Globus pallidus (tissue), 1 donor: ENCODE measurements at regions not wholly inside any gene's neighbourhood (a gene's known extent, or its start where the extent isn't known, plus 50 kb on each side); places are given as distances from the start of the nearest gene placed in this dataset.

Source experiments
- DNase-seq: peaks from one replicate; pipeline ENCODE4 v3.0.0-alpha.2; 2015; ENCODE audit warnings: low spot score

DNA sequence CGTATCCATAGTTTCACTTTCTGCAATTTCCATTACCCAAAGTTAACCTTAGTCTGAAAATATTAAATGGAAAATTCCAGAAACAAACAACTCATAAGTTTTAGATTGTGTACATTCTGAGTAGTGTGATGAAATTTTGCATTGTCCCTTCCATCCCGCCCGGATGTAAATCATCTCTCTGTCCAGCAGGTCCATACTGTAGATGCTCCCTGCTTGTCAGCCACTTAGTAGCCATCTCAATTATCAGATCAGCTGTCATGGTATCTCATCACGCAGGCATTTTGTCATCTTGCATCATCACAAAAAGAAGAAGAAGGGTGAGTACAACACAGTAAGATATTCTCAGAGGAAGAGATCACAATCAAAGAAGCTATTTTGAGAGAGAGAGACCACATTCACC lies 185.0 kb upstream of the STK17B start:
- no peak for DNase-seq

GRCh38 chr2:196360650-196361049 lies 189.3 kb upstream of the STK17B start:
- DNase-seq: no peak

DNA sequence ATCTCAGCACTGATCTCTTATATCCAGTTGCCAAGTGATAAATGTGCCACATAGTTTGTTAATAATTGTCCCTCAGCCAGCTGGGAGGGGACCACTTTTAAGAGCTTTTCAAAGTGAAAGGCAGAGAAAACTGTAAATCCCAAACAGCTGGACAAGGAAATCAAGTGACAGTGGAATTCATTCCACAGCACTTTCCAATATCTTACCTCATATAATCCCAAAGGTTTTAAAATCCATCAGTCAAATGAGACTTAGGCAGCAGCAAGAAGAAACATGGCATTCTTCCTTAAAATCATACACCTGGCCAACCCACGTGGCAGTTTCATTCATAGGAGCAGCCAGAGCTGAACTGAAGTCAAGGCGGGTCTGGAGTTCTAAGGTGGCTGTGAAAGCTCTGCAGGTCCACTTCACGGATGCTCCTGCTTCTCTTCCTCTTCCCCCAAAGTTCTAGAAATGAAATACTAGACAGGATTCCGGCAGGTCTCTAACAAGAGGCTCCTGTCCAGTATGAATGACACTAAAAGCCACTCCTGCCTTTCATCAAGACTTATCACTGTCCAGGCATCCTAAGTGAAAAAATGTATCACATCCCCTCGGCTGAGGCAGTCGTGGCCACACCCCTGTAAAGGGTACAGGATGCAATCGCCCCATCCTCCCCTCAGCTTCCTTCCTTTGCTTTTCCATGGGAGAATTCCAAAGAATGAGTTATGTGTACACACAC lies 190.4 kb upstream of the STK17B start:
- no peak for DNase-seq

DNA sequence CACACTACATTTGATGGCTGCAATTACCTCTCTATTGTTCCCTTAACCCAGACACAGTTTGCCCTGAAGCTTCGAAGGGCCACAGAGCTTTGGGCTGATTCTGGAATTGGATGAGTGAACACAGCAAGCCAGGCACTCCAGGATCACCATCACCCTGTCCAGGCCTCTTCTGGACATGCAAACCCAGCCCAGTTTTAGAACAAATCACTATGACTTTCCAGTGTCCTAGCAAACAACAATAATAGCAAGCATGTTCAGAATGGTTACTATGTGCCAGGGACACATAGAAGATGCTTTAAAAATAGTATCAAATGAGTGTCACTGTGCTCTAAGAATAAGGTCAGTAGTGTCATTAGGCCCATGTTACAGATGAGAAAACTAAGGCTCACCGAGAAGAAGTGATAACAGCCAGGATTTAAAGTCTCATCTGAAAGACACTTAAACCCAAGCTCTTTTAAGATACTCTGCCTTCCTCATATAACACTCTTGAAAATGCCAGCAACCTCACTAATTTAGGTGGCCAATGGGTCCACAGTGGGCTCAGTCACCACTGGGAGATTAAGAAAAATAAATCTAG lies 191.7 kb upstream of the STK17B start:
- no peak for DNase-seq

GRCh38 chr2:196365145-196365544 lies 193.8 kb upstream of the STK17B start:
- DNase-seq: no peak

- no peak for DNase-seq
Observed at GRCh38 chr2:196365923-196366322, 194.5 kb upstream of the STK17B start.

DNA sequence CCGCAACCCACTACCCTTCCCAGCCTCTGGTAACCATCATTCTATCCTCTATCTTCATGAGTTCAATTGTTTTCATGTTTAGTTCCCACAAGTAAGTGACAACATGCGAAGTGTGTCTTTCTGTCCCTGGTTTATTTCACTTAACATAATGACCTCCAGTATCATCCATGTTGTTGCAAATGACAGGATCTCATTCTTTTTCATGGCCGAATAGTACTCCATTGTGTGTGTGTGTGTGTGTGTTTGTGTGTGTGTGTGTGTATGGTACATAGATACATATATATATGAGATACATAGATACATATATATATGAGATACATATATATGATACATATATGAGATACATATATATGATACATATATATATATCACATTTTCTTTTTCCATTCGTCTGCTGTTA lies 196.3 kb upstream of the STK17B start:
- no peak for DNase-seq

DNA sequence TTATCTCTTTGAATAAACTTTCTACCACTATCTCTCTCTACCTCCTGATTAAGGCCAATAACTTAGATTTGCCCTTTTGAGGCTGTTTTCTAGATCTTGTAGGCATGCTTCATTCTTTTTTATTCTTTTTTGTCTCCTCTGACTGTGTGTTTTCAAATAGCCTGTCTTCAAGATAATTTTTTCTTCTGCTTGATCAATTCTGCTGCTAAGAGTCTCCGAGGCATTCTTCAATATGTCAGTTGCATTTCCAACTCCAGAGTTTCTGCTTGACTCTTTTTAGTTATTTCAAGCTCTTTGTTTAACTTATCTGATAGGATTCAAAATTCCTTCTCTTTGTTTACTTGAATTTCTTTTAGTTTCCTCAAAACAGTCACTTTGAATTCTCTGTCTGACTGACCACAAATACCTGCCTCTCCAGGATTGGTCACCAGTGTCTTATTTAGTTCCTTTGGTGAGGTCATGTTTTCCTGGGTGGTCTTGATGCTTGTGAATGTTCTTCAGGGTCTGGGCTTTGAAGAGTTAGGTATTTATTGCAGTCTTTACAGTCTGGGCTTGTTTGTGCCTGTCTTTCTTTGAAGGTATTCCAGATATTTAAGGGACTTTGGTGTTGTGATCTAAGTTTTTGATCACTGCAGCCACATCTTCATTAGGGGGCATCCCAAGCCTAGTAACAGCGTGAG lies 197.3 kb upstream of the STK17B start:
- no peak for DNase-seq

GRCh38 chr2:196369967-196370366 lies 198.6 kb upstream of the STK17B start:
- DNase-seq: no peak

DNA sequence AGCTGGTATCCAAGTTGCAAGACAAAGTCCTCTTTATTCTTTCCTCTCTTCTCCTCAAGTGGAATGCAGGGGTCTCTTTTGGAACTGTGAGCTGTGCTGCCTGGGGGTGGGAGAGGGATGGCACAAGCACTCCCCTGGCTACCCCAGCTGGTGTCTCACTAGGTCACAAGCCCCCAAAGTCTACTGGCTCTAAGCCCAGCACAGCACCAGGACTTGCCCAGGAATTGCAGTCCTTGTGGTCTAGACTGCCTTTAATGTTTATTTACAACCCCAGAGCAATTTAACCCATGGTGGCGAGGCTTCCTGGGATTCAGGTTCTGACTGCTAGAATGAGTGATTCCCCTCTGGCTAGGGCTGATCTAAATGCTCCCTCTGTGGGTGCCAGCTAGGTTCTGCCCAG lies 199.0 kb upstream of the STK17B start:
- DNase-seq: peak; percentile 1

- no peak for DNase-seq
Observed at GRCh38 chr2:196372276-196372809, 201.0 kb upstream of the STK17B start.

GRCh38 chr2:196372811-196373664 lies 201.7 kb upstream of the STK17B start:
- no peak for DNase-seq

DNA sequence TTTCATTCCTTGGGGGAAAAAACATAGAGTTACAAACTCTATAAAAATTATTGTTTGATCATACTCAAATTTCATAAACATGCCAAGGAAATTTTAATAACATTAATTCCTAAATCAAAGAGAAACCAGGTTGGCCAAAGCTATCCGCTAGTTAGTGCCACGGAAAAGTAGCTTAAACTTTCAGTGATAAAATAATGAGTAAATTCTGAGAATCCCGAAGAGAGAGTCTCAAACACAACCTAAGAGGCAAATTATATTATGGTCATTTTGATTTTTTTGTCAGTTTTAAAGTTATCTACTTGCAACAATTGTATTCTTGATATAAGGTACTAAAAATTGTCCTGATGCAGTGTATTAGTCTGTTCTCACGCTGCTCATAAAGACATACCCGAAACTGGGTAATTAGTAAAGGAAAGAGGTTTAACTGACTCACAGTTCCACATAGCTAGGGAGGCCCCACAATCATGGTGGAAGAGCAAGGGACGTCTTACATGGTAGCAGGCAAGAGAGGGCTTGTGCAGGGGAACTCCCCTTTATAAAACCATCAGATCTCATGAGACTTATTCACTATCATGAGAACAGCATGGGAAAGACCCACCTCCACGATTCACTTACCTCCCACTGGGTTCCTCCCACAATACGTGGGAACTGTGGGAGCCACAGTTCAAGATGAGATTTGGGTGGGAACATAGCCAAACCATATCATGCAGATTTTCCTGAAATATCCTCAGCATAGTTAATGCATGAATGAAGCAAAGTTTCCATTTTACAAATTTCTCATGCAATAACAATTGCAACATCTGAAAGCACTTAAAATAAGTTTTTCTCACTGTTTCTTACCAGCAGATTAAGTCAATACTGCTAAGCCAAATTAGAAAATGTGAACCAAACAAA lies 205.9 kb upstream of the STK17B start:
- DNase-seq: no peak

GRCh38 chr2:196379600-196379999 lies 208.2 kb upstream of the STK17B start:
- no peak for DNase-seq

- no peak for DNase-seq
Observed at GRCh38 chr2:196380098-196380497, 208.7 kb upstream of the STK17B start.

- DNase-seq: no peak
Observed at GRCh38 chr2:196380575-196380974, 209.2 kb upstream of the STK17B start.

DNA sequence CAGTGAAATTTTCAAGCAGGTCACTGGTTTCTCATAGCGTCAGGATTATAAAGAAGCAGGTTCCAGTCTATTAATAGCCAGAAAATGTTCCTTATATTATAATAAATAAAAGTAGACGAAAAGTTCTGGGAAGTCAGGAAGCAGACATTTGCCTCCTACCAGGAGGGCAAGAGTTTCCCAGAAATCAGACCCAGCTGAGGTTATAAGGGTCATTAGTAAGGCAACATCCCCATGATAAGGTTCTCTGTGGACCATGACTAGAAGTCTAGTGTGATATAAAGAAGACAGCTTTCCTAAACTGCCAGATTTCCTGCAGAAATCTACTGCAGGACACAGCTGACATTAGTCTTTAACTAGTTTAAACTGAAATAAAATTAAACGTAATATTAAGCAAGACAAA lies 210.1 kb upstream of the STK17B start:
- no peak for DNase-seq

- no peak for DNase-seq
Observed at GRCh38 chr2:196383799-196384198, 212.4 kb upstream of the STK17B start.

GRCh38 chr2:196384729-196385128 lies 213.4 kb upstream of the STK17B start:
- DNase-seq: no peak

GRCh38 chr2:196389670-196390069 lies 218.3 kb upstream of the STK17B start:
- DNase-seq: no peak
